ENCODE measurements at regions not wholly inside any gene's neighbourhood (a gene's known extent, or its start where the extent isn't known, plus 50 kb on each side); places are given as distances from the start of the nearest gene placed in this dataset.
"Not testable (repeated sequence)": the region's sequence is repeated elsewhere in the genome, so short reads cannot be mapped to it uniquely, and the experiment has no call there.

DNA sequence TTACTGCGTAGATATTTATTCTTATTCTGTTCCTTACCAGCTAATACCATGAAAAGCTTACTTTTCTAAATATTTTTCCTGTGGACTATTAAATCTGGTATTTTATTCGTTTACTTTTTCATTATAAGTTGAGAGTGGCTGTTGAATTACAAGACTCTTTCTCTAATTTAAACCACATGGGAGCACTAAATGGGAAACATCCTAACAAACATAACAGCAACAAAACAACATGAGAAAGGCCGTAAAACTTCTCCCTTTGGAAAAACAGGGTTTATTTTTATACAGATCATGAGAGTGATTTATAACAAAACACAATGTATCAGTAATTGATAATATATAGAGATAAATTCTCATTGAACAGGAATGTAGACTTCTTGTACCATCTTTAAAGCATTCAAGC, 1592.1 kb downstream of the EFNB2 start:
- ATAC-seq (replicated peaks in 1 of 4): no peak
- Histone ChIP-seq H3K36me3 (ENCODE audit: control insufficient read depth in 2 of 2, extremely low read depth in 1 of 2, insufficient read depth in 1 of 2, low read length in 1 of 2) (no peaks in the 10 kb centered on the region), H3K4me3 (ENCODE audit: control insufficient read depth in 1 of 2, extremely low read depth in 1 of 2, low read length in 1 of 2) (no peak overlapping the region), H3K9me3 (no peaks in the 10 kb centered on the region), H3K27me3 (replicated peaks in 1 of 2; ENCODE audit: control insufficient read depth in 2 of 2, extremely low read depth in 1 of 2, insufficient read depth in 2 of 2, low read length in 1 of 2) (no peaks in the 10 kb centered on the region), H3K4me1 (ENCODE audit: control insufficient read depth in 1 of 2, extremely low read depth in 1 of 2, insufficient read depth in 2 of 2, low read length in 2 of 2) (no peaks in the 10 kb centered on the region), H3K27ac (ENCODE audit: low read length) (no peak overlapping the region)
- WGBS (ENCODE audit: insufficient coverage): no CpG with 5 or more reads among the region's 3 CpGs
- no peak for DNase-seq
- H3K9me3 Mint-ChIP-seq: no peaks in the 10 kb centered on the region
- ChIA-PET CTCF (no interaction called here), POLR2A (no interaction called here)
- H3K4me1 Mint-ChIP-seq: no peaks in the 10 kb centered on the region
- no peaks in the 10 kb centered on the region for H3K36me3 Mint-ChIP-seq
- no peak overlapping the region for H3K27ac Mint-ChIP-seq
- H3K4me3 Mint-ChIP-seq: no peak overlapping the region
- no peaks in the 10 kb centered on the region for H3K27me3 Mint-ChIP-seq

GRCh38 chr13:104937881-104938280, 1597.6 kb downstream of the EFNB2 start:
- H3K9me3 Mint-ChIP-seq: no peaks in the 10 kb centered on the region
- H3K27me3 Mint-ChIP-seq: no peaks in the 10 kb centered on the region
- DNase-seq (no peak), ATAC-seq (replicated peaks in 1 of 4) (no peak)
- no peak overlapping the region for H3K27ac Mint-ChIP-seq
- ChIA-PET POLR2A (no interaction called here), CTCF (no interaction called here)
- Histone ChIP-seq H3K27me3 (replicated peaks in 1 of 2; ENCODE audit: control insufficient read depth in 2 of 2, extremely low read depth in 1 of 2, insufficient read depth in 2 of 2, low read length in 1 of 2) (no peaks in the 10 kb centered on the region), H3K4me1 (ENCODE audit: control insufficient read depth in 1 of 2, extremely low read depth in 1 of 2, insufficient read depth in 2 of 2, low read length in 2 of 2) (no peaks in the 10 kb centered on the region), H3K27ac (ENCODE audit: low read length) (no peak overlapping the region), H3K4me3 (ENCODE audit: control insufficient read depth in 1 of 2, extremely low read depth in 1 of 2, low read length in 1 of 2) (no peak overlapping the region), H3K36me3 (ENCODE audit: control insufficient read depth in 2 of 2, extremely low read depth in 1 of 2, insufficient read depth in 1 of 2, low read length in 1 of 2) (no peaks in the 10 kb centered on the region), H3K9me3 (no peaks in the 10 kb centered on the region)
- 78% methylated on average over 6 of the region's 7 CpGs for WGBS (ENCODE audit: insufficient coverage)
- no peaks in the 10 kb centered on the region for H3K4me1 Mint-ChIP-seq
- no peak overlapping the region for H3K4me3 Mint-ChIP-seq
- H3K36me3 Mint-ChIP-seq: no peaks in the 10 kb centered on the region

DNA sequence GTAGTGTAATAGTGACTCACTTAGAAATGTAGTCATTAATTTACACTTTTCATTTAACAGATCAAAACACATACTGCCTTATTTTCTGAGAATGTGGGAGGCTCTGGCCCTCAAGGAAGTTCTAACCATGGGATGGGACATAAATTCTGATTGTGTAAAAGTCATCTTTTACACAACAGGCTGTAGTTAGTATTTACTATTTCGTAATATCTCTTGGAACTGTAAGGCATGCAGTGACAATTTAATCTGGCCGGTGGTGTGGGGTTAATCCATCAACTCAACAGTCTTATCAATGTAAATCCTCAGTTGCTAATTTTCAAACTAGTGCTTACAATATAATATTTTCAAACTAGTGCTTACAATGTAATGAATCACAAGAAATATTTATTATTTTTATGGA, 1599.2 kb downstream of the EFNB2 start:
- no peaks in the 10 kb centered on the region for H3K4me1 ChIP-seq (ENCODE audit: control insufficient read depth in 1 of 2, extremely low read depth in 1 of 2, insufficient read depth in 2 of 2, low read length in 2 of 2)
- DNase-seq: no peak
- Mint-ChIP-seq H3K9me3 (no peaks in the 10 kb centered on the region), H3K36me3 (no peaks in the 10 kb centered on the region), H3K27ac (no peak overlapping the region), H3K4me1 (no peaks in the 10 kb centered on the region), H3K27me3 (no peaks in the 10 kb centered on the region), H3K4me3 (no peak overlapping the region)
- H3K4me3 ChIP-seq (ENCODE audit: control insufficient read depth in 1 of 2, extremely low read depth in 1 of 2, low read length in 1 of 2): no peak overlapping the region
- no CpG with 5 or more reads among the region's 2 CpGs for WGBS (ENCODE audit: insufficient coverage)
- no peaks in the 10 kb centered on the region for H3K27me3 ChIP-seq (replicated peaks in 1 of 2; ENCODE audit: control insufficient read depth in 2 of 2, extremely low read depth in 1 of 2, insufficient read depth in 2 of 2, low read length in 1 of 2)
- POLR2A ChIA-PET: interaction anchor here in 1 of 2 donors (0.5 kb wide), 1 partner anchor 38 kb away, joined by 6 read pairs; no protein-coding TSS in a partner anchor
- CTCF ChIA-PET: no interaction called here
- H3K36me3 ChIP-seq (ENCODE audit: control insufficient read depth in 2 of 2, extremely low read depth in 1 of 2, insufficient read depth in 1 of 2, low read length in 1 of 2): no peaks in the 10 kb centered on the region
- no peak overlapping the region for H3K27ac ChIP-seq (ENCODE audit: low read length)
- no peak for ATAC-seq (replicated peaks in 1 of 4)
- no peaks in the 10 kb centered on the region for H3K9me3 ChIP-seq

GRCh38 chr13:104920513-104920912, 1614.9 kb downstream of the EFNB2 start:
- H3K4me3 Mint-ChIP-seq: peak overlapping the region in 1 of 3 donors; percentile 49
- H3K36me3 Mint-ChIP-seq; H3K27ac ChIP-seq (ENCODE audit: low read length); H3K27me3 ChIP-seq (replicated peaks in 1 of 2; ENCODE audit: control insufficient read depth in 2 of 2, extremely low read depth in 1 of 2, insufficient read depth in 2 of 2, low read length in 1 of 2); CTCF ChIA-PET; H3K27me3 Mint-ChIP-seq; H3K4me1 ChIP-seq (ENCODE audit: control insufficient read depth in 1 of 2, extremely low read depth in 1 of 2, insufficient read depth in 2 of 2, low read length in 2 of 2); H3K4me3 ChIP-seq (ENCODE audit: control insufficient read depth in 1 of 2, extremely low read depth in 1 of 2, low read length in 1 of 2); H3K27ac Mint-ChIP-seq; H3K36me3 ChIP-seq (ENCODE audit: control insufficient read depth in 2 of 2, extremely low read depth in 1 of 2, insufficient read depth in 1 of 2, low read length in 1 of 2); H3K9me3 ChIP-seq: not testable (repeated sequence)
- DNase-seq (peak in 7 of 35 experiments; percentile 1 to 25 (median 5)), ATAC-seq (replicated peaks in 1 of 4) (peak in 1 of 4 experiments; percentile 64)
- peaks cover 7 to 39% (median 37%) of the 10 kb centered on the region in 3 donors for H3K4me1 Mint-ChIP-seq
- POLR2A ChIA-PET: interaction anchor here (0.6 to 0.8 kb wide), 2 partner anchors 10 to 148 kb away, joined by 3 read pairs; no protein-coding TSS in a partner anchor
- H3K9me3 Mint-ChIP-seq: peaks cover 2 to 22% (median 17%) of the 10 kb centered on the region in 3 donors
- WGBS (ENCODE audit: insufficient coverage): 14% methylated on average over 1 of the region's 1 CpG

- Histone ChIP-seq H3K27me3 (replicated peaks in 1 of 2; ENCODE audit: control insufficient read depth in 2 of 2, extremely low read depth in 1 of 2, insufficient read depth in 2 of 2, low read length in 1 of 2) (peaks cover 0 to 4% of the 10 kb centered on the region in 2 experiments), H3K27ac (ENCODE audit: low read length) (no peak overlapping the region), H3K36me3 (ENCODE audit: control insufficient read depth in 2 of 2, extremely low read depth in 1 of 2, insufficient read depth in 1 of 2, low read length in 1 of 2) (no peaks in the 10 kb centered on the region), H3K4me1 (ENCODE audit: control insufficient read depth in 1 of 2, extremely low read depth in 1 of 2, insufficient read depth in 2 of 2, low read length in 2 of 2) (peaks cover 4 to 8% of the 10 kb centered on the region in 2 experiments), H3K9me3 (no peaks in the 10 kb centered on the region), H3K4me3 (ENCODE audit: control insufficient read depth in 1 of 2, extremely low read depth in 1 of 2, low read length in 1 of 2) (no peak overlapping the region)
- ChIA-PET CTCF (no interaction called here), POLR2A (interaction anchor here in 1 of 2 donors (0.8 kb wide), 1 partner anchor 147 kb away, joined by 3 read pairs; no protein-coding TSS in a partner anchor)
- ATAC-seq (replicated peaks in 1 of 4): no peak
- no peaks in the 10 kb centered on the region for H3K36me3 Mint-ChIP-seq
- no peak for DNase-seq
- H3K27me3 Mint-ChIP-seq: no peaks in the 10 kb centered on the region
- 100% methylated on average over 1 of the region's 4 CpGs for WGBS (ENCODE audit: insufficient coverage)
- peak overlapping the region in 1 of 3 donors; percentile 49 for H3K4me3 Mint-ChIP-seq
- peaks cover 2 to 22% (median 17%) of the 10 kb centered on the region in 3 donors for H3K9me3 Mint-ChIP-seq
- no peak overlapping the region for H3K27ac Mint-ChIP-seq
- peaks cover 7 to 39% (median 37%) of the 10 kb centered on the region in 3 donors for H3K4me1 Mint-ChIP-seq
Measured at GRCh38 chr13:104920091-104920490, 1615.4 kb downstream of the EFNB2 start.

DNA sequence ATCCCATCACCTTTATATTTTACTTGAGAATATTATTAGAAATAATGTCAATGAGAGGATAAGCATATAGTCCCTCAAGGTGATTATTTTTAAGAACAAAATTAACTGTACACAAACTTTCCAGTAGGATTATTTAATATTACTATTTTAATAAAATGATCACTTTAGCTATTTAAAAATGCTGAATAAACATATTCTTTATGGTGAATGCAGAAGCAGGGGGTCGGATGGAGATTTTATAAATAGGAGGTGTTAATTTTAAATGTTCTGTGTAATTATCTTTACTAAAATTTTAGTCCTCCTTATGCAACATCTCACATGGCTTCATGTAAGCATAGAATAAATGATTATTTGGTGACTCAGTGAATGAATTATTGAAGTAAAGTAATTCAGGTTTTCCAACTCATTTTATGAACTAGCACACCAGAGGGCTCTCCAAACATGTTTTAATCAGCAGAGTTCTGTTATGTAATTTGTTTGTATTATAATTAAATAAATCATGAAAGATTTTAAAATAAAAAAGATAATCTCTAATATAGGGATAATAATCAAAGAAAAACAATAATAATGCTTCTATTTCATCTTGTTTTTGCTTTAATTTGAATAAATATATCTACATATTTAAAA, 1635.2 kb downstream of the EFNB2 start:
- Mint-ChIP-seq H3K4me3 (no peak overlapping the region), H3K4me1 (no peaks in the 10 kb centered on the region), H3K27me3 (no peaks in the 10 kb centered on the region), H3K9me3 (no peaks in the 10 kb centered on the region), H3K36me3 (no peaks in the 10 kb centered on the region), H3K27ac (no peak overlapping the region)
- POLR2A ChIA-PET: interaction anchor here in 1 of 2 donors (0.6 kb wide), 1 partner anchor 106 kb away, joined by 3 read pairs; no protein-coding TSS in a partner anchor
- no peak overlapping the region for H3K4me3 ChIP-seq (ENCODE audit: control insufficient read depth in 1 of 2, extremely low read depth in 1 of 2, low read length in 1 of 2)
- DNase-seq: no peak
- ATAC-seq (replicated peaks in 1 of 4): no peak
- no peaks in the 10 kb centered on the region for H3K4me1 ChIP-seq (ENCODE audit: control insufficient read depth in 1 of 2, extremely low read depth in 1 of 2, insufficient read depth in 2 of 2, low read length in 2 of 2)
- H3K36me3 ChIP-seq (ENCODE audit: control insufficient read depth in 2 of 2, extremely low read depth in 1 of 2, insufficient read depth in 1 of 2, low read length in 1 of 2): no peaks in the 10 kb centered on the region
- no peaks in the 10 kb centered on the region for H3K27me3 ChIP-seq (replicated peaks in 1 of 2; ENCODE audit: control insufficient read depth in 2 of 2, extremely low read depth in 1 of 2, insufficient read depth in 2 of 2, low read length in 1 of 2)
- WGBS (ENCODE audit: insufficient coverage): no CpG with 5 or more reads among the region's 1 CpG
- peaks cover 2% of the 10 kb centered on the region for H3K9me3 ChIP-seq
- CTCF ChIA-PET: no interaction called here
- no peak overlapping the region for H3K27ac ChIP-seq (ENCODE audit: low read length)
